ENCODE measurements at regions not wholly inside any gene's neighbourhood (a gene's known extent, or its start where the extent isn't known, plus 50 kb on each side); places are given as distances from the start of the nearest gene placed in this dataset.
"Not testable (repeated sequence)": the region's sequence is repeated elsewhere in the genome, so short reads cannot be mapped to it uniquely, and the experiment has no call there.

GRCh38 chr9:115473032-115473431, 355.1 kb upstream of the TNC start:
- TF ChIP-seq CTCF (IDR thresholded peaks at IDR 0.05; ENCODE audit: low read depth, low read length); EZH2phosphoT487 (IDR thresholded peaks at IDR 0.05; ENCODE audit: low read depth): not testable (repeated sequence)

All from OCI-LY3 (cell line).